ENCODE measurements at regions not wholly inside any gene's neighbourhood (a gene's known extent, or its start where the extent isn't known, plus 50 kb on each side); places are given as distances from the start of the nearest gene placed in this dataset.

DNA sequence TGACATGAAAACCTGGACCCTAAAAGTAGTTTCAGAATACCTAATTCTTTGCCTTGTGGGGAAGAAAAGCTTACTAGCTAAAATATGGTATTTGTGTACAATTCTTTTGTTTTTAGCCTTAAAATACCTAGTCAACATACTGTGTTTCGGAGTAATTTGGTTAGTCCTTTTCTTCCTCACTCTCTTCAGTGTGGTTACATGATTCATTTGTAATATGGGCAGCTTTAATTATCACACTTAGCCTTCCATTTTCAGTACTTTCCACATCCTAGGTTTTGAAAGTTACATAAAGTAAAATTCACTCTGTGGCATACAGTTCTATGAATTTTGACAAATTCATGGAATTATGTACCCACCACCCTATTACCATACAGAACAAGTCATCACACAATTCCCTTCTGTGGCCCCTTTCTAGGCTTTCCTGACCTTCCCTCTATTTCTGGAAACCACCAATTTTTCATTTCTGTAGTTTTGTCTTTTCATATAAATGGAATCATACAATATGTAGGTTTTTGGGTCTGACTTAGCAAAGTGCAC lies 96.2 kb downstream of the EMX2 start:
- DNase-seq: no peak

DNA sequence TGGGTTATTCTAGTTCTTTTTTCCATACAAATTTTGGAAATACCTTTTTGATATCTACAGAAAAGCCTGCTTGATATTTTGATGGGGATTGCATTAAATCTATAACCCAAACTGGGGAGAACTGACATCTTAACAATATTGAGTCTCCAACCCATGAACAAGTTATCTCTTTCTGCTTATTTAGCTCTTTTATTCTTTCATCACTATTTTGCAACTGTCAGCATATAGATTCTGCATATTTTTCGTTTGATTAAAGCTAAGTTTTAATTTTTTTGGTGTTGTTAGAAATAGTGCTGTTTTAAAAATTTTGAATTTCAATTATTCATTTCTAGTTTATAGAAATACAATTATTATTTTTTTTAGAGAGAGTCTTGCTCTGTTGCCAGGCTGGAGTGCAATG lies 97.9 kb downstream of the EMX2 start:
- no peak for DNase-seq

- no peak for DNase-seq
These were observed 104.2 kb downstream of the EMX2 start for GRCh38 chr10:117646718-117647117.

DNA sequence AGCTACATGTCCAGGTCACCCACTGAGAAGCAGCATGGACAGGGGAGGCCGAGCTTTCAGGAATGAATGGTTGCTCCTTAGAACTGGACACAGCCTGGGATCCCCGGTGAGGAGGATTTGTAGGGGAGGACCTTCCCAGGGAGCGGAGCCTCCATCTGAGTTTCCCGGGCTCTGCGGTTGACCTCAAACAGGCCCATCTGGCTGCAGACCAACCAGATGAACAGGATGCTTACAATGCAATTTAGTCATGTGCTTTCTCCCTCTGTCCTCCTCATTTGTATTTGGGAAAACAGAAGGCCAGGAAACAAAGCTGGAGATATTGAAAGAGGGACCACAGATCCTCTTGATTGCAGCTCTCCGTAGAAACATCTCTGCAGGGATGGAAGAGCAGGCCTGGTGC lies 104.8 kb downstream of the EMX2 start:
- no peak for DNase-seq

- DNase-seq: no peak
These were observed 108.6 kb downstream of the EMX2 start for GRCh38 chr10:117651121-117651520.

GRCh38 chr10:117652228-117653169 lies 110.0 kb downstream of the EMX2 start:
- no peak for DNase-seq

- no peak for DNase-seq
These were observed 110.6 kb downstream of the EMX2 start for GRCh38 chr10:117653170-117653515.

- no peak for DNase-seq
These were observed 111.6 kb downstream of the EMX2 start for GRCh38 chr10:117654105-117654504.

DNA sequence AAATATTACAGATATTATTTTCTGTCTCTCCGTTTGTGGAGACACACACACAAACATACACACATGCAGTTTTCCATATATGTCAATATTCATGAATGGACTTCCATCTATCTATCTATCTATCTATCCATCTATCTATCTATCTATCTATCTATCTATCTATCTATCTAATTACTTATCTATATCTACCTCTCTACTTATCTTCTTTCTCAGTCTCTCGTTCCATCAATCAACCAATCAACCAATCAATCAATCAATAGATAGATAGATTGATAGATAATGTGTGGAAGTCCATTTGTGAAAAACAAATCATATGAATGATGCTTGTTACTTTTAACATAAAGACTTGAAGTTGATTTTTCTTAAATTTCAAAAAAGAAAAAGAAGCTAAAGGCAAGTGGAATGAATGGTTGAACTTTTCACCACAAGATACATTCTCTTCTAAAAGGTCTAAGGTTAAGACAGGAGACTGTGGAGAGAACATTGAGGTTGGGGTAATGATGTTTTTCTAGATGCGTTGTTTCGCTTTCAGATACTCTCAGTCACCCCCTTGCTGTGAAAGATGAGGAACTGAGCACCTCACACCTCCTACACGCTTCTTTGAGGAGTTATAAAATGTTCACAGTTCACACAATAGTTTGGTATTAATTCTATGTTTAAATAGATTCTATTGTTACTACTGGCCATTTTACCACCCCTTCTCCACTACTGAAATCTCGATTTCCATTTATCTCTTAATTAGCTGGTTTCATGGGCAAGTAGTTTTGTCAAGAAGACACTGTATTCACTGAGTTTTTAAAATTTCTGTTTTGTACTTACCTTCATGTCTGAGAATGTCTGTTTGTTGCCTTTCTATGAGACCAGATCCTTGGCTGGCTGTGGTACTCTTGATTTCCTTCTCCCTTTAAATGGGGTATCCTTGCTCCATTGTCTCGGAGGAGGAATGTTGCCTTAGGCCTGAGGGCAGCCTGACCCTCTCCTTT lies 114.1 kb downstream of the EMX2 start:
- DNase-seq: no peak

- DNase-seq: no peak
These were observed 118.8 kb downstream of the EMX2 start for GRCh38 chr10:117661316-117661715.

DNA sequence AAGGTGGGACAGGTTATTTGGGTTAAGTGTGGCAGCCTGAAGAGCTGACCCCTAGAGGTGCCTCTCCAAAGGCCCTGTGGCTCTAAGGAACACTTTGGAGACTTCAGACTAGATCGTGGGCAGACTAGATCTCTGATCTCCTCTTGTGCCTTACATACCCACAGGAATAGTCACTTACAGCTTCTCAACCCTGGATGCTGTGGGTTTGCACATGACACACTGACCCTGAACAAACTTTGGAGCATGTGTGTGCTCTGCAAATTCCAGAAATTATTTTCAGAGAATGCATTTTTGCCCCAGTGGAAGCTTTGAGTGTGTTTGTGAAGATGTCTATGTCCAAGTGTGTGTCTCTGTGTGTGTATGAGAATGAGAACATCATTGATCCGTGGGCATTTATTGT lies 119.6 kb downstream of the EMX2 start:
- no peak for DNase-seq

DNA sequence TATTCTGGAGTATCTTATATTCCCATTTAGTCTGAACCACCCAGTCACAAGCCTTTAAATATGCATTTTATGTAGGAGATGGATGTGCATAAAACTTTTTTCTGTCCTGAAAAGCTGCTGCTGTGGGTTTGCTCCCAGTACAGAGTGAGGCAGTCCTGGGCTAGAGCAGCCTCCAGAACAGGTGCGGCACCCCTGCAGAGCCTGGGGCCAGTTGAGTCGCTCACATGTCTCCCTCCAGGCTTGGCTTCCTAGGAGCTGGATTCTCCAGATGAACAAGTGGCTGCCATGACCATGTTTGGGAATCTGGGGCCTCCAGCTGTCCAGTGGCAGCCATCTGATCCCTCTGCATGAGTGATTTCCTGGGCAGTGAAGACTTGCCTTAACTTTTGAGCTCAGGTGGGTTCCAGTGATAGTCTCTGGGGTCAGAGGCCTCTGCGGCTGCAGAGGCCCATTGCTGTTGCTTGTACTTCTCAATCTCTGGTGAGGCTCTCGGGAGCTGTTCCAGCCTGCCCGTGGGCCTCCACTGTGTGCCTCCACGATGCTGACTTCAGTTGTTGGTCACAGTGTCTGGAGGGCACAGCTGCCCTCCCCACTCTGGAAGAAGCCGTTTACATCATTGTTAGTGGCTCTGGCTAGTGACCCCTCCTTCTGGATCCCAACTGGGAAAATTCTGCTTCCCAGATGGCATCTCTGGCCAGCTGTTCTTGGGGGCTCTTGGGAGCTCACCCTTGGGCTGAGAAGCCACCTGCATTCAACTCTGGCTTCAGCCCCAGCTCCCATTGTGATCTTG lies 120.4 kb downstream of the EMX2 start:
- DNase-seq: no peak

- DNase-seq: no peak
These were observed 121.2 kb downstream of the EMX2 start for GRCh38 chr10:117663750-117664149.

GRCh38 chr10:117664288-117664687 lies 121.7 kb downstream of the EMX2 start:
- no peak for DNase-seq

DNA sequence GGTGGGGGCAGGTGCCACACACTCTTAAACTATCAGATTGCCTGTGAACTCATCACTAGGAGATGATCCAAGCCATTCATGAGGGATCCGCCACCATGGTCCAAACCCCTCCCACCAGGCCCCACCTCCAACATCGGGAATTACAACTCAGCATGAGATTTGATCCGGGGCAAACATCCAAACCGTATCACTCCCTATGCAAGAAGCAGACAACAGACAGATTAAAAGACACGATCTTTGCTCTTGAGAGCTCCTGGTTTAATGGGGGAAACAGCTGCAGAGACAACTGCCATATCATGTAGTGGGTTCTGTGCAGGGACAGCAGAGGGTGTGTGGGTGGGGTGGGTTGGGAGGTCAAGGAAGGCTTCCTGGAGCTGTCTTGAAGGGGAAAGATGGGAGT lies 123.6 kb downstream of the EMX2 start:
- DNase-seq: no peak

GRCh38 chr10:117666965-117667364 lies 124.4 kb downstream of the EMX2 start:
- DNase-seq: no peak

- no peak for DNase-seq
These were observed 125.3 kb downstream of the EMX2 start for GRCh38 chr10:117667831-117668230.

DNA sequence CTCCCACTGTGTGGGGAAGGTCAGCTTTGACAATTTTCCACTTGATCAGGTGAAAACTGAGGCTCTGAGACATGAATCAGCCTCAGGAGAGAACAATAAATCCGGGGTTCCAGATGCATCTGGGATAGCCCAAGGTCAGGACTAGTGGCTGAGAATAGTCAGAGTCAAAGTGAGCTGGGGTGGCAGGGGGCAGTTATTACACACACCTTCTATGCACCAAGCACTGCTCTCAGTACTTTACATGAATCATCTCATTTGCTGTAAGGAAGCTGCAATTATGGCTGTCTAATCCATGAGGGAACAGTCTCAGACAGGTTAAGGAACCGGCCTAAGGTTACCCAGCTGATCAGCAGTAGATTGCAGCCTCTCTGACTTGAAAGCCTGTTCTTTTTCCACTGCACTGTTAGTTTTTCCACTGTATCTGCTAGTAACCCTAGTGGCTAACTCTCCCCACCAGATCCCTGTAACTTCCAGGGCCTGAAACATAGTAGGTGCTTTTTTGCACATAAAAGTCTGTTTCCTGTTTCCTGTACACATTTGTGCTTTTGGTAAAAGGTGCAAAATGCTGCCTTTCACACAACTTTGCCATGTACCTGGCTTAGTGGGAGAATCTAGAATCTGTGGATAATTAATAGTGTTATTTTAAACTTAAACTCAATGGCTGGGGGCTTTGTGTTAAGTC lies 125.9 kb downstream of the EMX2 start:
- no peak for DNase-seq

DNA sequence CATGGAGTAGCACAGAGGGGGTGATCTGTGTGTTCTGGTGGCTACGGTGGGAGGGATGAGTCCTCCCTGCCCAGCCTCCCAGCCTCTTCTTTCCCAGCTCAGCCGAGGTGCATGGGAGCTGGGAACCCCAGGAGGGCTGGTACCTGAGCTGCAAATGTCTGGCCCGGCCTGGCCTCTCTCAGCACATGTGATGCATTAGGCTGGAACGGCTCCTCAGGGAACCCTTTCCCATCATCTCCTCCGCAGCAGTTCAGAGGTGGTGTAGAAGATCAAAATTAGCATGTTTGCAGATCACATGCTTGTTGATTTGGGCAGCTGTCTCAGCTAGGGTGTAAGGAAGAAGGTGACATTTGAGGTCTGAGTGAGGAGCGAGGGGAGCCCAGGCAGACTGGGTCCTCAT lies 126.6 kb downstream of the EMX2 start:
- DNase-seq: no peak

DNA sequence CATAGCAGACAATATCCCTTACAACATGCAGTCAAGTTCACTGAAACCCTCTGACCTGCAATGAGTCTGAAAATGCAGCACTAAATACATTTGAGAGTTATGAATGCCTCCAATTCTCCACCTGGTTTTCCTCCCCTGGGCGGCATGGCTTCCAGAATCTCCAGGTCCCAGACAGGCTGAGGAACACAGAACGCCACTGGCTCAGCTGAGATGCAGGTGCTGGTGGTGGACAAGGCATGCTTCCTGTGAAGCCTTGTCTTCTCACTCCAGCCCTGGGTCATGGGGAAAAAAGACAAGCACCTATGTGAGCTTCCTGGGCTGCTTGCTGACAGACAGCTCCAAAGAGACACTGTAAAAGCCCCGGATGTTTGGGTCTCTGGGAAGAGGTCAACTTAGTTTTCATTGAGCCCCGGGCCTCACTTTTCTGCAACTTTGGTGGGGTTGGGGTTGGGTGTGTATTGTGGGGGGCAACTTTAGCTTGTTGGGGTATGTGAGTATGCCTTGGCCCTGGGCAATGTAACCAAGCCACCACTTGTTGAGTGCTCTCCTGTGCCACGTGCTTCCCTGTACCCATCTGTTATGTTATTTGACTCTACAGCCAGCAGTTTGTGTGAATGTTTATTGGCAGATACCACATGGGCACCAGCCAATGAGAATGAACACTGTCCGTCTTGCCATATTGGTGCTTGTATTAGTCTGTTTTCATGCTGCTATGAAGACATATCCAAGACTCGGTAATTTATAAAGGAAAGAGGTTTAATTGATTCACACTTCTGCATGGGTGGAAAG lies 127.8 kb downstream of the EMX2 start:
- no peak for DNase-seq

All from NCI-H187 (cell line).